Caki2 (cell line): ENCODE measurements at regions not wholly inside any gene's neighbourhood (a gene's known extent, or its start where the extent isn't known, plus 50 kb on each side); places are given as distances from the start of the nearest gene placed in this dataset.

ENCODE experiments used
- DNase-seq: peaks from one replicate; pipeline ENCODE4 v3.0.0-alpha.2; 2015; ENCODE audit warnings: low read depth
- in situ Hi-C: cut with HindIII; loops from 2 replicates; pipeline ENCODE4 v1.10.0; 2016; ENCODE audit warnings: low sequenced_read_pairs, low pct_unique_long_range_greater_than_20kb, mixed read lengths

DNA sequence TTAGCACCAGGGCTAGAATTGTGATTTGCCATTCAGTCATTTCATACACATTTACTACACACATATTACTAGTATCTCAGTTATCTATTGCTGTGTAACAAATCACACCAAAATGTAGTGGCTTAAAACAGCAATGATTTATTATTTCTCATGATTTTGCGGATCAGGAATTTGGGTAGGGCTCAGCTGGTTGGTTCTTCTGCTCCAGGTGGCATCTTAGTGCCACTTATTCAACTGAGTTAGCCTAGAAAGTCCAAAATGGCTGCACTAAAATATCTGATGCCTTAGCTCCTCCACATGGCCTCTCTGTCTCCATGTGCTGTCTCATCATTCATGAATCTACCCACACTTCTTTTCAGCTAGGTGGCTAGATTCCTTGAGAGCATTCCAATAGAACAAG lies 107.1 kb downstream of the ZFP36L2 start:
- in situ Hi-C loops = no loop called here
- no peak for DNase-seq

DNA sequence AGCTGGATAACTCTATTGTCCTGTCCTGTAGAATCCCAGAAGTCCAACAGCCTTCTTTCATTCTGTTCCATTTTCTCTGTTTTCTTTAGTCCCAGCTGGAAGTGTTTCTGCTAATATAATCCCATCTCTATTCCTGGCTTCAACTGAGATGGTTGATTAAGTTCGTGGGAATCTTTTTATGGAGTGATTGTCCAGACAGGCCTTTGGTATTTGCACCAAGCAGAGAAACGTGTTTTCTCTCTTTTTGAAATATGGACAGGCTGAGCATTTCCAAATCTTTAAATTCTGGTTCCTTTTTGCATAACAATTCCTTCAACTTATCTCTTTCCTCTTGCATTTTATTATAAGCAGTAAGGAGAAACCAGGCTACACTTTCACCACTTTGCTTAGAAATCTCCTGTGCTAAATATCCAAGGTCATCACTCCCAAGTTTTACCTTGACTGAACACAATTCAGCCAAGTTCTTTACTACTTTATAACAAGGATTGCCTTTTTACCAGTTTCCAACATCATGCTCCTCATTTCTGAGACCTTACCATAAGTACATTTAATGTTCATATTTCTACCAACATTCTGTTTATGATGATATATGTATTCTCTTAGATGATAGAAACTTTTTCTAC lies 108.8 kb downstream of the ZFP36L2 start:
- in situ Hi-C loops = no loop called here
- DNase-seq = no peak

DNA sequence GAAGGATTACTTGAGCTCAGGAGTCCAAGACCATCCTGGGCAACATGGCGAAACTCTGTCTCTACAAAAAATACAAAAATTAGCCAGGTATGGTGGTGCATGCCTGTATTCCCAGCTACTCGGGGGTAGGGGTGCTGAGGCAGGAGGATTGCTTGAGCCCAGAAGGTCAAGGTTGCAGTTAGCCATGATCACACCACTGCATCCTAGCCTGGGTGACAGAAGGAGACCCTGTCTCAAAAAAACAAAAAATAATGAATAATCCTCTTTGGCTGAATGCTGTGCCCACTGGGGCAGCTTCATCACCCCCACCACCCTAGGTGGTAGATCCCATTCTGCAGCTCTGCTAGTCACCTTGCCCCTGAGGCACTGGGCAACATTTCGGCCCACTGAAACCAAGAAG lies 109.4 kb downstream of the ZFP36L2 start:
- no peak for DNase-seq
- in situ Hi-C loops = no loop called here

DNA sequence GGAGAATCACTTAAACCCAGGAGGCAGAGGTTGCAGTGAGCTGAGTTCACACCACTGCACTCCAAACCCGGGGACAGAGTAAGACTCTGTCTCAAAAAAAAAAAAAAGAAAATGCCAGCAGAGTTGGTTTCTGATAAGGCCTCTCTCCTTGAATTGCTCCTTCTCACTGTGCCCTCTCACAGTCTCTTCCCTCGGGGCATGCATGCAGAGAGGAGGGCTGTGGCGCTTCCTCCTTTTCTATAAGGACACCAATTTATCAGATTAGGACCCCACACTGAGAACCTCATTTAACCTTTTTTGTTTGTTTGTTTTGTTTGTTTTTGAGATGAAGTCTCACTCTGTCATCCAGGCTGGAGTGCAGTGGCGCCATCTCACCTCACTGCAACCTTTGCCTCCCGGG lies 110.5 kb downstream of the ZFP36L2 start:
- no peak for DNase-seq
- in situ Hi-C loops = no loop called here

DNA sequence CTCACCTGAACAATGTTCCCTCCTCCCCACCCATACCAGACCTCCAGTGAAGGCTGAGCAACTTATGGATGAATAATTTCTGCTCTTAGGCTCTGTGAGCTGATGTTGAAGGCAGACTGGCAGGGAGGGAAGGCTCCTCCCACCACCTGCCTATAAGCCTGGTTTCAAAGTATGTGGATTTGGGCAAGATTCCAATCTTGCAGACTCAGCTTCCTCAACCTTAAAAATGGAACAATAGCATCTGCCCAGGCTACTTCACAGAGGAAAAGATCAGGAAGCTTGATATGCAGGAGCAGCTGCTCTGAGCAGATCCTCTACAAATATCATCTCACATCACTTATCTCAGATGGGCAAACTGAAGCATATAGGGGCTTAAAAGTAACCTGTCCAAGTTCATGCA lies 112.2 kb downstream of the ZFP36L2 start:
- peak; percentile 21 for DNase-seq
- in situ Hi-C loops = no loop called here

DNA sequence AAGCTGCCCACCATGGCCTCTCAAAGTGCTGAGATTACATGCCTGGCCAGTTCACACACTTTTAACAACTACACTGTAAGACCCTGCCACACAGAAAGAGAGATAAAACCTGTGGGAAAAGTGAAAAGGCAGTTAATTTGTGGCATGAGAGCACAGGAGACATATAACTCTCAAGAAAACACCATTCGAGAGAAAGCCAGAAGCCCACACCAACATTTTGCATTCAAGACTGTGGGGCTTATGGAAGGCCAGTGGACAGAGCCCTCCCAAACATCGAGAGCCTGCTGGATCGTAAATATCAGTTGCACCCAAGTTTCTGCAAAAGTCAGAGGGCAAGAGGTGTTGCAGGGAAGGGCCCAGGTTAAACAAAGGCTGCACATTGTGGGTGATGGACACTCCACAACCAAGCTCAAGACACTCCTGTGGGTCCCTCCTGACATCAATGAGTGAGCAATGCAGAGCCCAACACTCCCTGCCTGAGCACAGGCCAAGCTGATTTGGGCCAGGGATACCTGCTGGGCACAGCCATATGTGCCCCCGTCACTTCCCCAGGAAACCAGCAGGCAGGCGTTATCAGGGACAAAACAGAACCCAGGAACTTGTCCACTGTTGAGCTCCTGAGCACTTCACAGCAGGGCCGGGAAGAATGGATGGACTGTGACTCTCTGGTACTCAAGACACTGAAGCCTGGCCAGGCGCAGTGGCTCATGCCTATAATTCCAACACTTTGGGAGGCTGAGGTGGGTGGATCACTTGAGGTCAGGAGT lies 114.4 kb downstream of the ZFP36L2 start:
- in situ Hi-C loops = no loop called here
- DNase-seq = no peak

DNA sequence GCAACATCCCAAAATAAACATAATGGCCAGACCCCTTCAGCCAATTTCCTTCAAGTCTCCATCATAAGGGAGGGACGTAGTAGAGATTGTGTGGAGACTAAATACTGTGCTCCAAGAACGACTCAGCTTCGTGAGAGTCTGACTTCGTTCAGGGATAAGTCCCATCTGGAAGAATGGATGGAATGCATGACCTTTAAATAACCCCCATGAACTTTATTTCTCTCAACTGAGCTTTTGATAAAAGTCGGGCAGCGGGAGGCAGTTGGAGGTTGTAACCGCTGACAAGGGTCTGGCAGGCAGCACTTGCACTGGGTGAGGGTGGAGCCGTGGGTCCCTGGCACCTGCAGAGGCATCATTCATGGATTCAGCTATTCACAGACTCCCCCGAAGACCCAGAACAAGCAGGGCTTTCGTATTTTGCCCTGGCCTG lies 115.9 kb downstream of the ZFP36L2 start:
- in situ Hi-C loops = no loop called here
- DNase-seq = peak; percentile 36

DNA sequence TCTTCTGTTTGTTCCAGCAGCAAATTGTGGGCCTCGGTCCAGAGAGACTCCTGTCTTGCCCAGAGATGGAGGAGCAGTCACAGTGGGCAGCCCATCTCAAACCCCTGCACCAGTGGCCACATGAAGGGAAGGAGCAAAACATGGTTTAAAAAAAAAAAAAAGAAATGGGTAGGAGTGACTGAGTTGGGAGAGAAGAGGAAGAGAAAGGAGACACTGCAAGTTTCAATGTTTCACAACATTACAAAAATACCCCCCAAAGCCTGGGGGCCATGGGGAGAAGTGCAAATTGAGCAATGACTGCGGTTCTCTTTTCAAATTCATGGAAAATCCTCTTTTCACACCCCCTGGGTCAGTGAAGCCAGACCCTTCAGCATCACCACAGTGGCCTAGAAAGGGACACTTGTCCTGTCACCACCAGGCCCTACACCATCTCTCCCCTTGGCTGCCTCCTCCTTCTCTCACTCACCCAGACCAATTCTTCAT lies 117.1 kb downstream of the ZFP36L2 start:
- DNase-seq = no peak
- in situ Hi-C loops = no loop called here

DNA sequence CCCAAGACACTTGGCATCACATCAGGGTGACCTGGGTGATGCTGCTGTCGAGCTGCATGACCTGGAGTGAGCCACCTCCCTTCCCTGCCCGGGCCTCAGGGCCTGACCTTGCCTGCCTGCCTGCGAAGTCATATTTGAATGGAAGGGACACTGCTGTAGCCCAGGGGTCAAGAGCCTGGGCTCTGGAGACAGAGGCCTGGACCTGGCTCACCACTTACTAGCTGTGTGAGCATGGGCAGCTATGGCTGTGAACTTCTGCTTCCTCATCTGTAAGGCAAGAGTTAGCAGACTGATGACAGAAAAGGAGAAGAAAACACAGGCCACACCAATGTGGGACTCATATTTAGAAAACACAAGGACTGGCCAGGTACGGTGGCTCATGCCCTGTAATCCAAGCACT lies 118.7 kb downstream of the ZFP36L2 start:
- in situ Hi-C loops = no loop called here
- DNase-seq = no peak

DNA sequence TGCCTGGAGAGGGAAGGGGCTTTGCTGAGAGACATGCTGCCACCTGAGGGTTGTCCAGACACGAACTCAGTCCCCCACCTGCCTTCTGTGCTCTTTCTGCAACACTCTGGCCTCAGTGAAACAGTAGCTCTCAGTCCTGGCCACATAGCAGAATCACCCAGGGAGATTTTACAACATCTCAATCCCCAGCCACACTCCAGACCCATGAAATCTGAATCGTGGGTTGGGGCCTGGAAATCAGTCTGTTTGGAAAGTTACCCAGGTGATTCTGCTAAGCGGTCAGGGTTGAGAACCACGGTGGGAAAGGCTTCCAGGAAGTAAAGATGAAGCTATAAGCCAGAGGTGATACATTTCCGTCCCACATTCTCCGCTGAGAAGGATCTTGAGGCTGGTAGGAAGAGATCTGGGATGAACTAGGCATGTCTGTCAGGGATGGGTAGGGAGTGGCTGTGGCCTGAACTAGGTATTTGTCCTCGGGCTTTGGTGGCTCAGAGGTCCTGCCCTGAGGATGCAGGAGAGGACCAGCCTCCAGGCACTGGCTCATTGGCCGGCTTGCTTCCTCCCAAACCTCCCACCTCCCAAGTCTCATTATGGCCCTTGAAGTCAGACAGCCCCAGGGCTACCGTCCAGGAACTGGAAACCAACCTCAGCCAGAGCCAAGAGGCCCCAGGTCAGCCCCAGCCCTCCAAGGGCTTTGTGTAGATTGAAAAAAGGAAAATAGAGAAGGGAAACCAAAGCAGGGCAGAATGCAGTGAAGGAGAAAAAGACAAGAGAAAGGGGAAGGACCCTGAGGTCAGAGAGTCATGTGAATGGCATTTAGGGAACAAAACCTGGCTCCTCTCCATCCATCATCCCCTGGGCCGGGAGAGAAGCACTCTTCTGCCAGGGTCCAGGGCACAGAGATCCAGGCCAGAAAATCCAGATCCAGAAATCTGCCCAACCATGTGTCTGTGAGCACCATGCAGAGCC lies 119.6 kb downstream of the ZFP36L2 start:
- DNase-seq = no peak
- in situ Hi-C loops = no loop called here

DNA sequence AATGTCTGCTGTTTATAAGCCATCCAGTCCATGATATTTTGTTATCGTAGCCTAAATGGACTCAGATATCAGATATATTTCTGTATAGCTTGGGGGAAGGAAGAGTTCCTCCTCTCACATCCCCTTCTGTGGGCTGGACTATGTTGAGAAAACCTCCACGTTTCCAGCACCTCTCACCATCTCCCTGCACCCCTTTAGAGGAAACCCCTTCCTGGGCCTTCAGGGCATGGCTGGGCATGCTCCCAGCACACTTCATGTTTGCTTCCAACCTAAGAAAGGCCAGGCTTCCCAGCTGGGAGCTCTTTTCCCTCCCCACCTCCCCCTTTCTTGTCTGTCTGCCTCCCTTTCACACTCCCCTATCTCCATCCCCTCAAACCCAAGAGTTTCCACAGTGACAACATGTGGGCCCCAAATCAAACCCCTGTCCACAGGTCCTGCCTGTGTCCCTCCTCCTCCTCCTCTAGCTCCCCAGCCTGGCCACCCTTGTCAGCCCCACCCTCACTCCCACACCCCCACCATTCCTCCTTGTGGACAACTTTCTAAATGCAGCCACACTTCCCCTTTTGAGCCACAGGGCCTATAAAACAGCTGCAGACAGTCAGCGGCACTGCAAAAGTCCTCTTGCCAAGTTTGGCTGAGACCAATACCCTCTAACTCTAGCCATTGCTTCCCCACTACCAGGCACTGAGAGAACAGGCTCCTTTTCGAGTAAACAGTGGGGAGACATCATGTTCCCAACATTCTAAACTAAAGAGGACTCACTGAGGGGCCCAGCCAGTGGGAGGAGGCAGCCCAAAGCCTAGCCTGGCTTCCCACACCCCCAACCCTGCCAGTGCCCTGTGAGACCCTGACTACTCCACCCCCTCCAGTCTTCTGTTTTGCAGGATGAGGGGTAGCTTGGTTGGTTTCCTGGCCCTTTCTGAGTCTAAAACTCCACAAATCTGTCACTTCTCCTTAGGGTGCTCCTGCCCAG lies 120.5 kb downstream of the ZFP36L2 start:
- in situ Hi-C loops = no loop called here
- no peak for DNase-seq

DNA sequence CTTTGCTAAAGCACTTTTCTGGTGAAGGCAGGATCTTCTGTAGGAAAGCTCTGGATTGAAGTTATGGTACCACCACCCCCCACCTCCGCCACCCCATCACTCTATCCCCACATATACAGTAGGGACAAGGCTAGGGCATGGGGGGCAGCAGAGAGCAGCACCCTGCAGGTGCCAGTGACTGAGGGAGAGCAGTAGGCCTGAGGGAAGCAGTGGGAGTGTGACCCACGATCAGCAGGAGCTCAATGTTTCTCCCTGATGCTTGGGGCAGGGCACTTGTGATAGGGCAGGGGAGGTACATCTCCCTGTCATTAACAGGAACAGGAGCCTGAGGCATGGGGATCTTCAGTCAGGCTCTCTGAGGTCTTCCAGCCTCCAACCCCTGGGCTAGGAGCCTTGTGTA lies 121.6 kb downstream of the ZFP36L2 start:
- DNase-seq = no peak
- in situ Hi-C loops = no loop called here

DNA sequence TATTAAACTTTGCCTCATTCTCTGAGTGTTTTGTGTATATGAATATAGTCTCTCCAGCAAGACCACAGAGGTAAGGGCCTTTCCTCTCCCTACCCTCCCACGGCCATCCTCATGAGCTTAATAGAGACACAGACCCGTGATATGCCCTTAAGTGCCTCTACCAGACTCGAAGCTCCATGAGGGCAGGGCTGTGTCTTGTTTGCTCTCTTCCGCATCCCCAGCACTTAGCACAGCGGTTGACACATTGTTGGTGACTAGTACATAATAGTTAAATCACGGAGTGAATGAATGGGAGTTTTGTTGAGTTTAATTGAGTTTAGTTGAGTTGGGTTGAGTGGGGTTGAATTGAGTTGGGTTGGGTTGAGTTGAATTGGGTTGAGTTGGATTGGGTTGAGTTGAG lies 122.3 kb downstream of the ZFP36L2 start:
- DNase-seq = no peak
- in situ Hi-C loops = no loop called here

DNA sequence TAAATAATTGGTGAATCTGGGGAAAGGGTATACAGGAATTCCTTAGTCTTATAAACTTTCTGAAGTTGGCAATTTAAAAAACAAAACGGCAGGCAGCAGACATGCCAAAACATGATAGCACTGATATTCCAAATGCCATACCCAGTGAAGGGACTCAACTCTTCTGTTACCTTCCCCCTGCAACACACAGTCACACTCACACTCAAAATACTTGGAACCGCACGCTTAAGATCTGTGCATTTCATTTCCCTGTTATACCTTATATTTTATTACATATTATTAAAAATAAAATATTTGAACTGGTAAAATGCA lies 123.4 kb downstream of the ZFP36L2 start:
- no peak for DNase-seq
- in situ Hi-C loops = no loop called here

DNA sequence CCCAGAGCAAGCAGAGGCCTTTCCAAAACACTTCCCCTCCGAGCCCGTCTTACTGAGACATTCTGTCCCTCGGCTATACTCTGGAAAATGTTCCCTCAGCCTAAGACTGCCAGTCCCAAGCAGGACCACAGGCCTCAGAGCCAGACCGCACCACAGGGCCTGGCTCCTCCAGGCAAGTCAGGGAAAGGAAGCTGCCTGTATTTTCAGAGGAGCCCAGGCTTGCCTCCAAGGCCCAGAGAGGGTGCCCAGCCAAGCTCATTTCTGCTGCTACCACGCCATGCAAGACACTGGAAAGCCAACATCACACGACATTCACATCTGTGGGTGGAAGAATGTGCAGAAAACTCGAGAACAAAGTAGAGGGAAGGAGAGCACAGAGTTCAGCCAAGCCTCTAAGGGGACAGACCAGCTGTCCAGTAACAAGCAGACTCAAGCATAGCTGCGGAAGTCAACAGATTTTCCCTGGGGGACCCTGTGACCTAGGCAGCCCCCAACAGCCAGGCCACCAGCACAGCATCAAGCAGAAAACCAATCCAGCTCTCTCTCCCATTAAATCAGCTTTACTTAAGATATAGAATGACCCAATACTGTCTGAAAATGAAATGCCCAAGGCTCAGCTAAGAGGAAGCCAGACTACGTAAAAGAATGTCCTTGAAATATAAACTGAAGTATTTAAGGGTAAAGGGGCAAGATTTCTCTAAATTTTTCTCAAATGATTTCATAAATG lies 123.9 kb downstream of the ZFP36L2 start:
- in situ Hi-C loops = no loop called here
- no peak for DNase-seq

DNA sequence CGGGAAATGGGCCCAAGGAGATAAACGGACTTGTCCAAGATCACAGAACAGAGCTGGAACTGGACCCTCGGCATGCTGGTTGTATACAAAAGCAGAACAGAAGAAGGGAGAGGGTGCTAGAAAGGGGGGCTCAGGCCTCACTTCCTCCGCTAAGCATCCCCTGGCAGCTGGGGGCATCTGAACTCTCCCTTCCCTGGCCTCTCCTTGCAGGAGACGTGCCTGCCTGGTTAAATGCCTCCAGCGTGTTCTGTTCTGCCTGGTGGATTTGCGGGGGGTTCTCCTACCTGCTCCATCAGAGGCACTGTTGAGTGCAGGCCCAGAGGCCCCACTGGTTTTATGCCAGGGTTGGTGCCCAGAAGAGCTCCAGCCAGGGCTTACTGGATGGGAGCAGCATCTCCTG lies 124.7 kb downstream of the ZFP36L2 start:
- in situ Hi-C loops = no loop called here
- DNase-seq = no peak

DNA sequence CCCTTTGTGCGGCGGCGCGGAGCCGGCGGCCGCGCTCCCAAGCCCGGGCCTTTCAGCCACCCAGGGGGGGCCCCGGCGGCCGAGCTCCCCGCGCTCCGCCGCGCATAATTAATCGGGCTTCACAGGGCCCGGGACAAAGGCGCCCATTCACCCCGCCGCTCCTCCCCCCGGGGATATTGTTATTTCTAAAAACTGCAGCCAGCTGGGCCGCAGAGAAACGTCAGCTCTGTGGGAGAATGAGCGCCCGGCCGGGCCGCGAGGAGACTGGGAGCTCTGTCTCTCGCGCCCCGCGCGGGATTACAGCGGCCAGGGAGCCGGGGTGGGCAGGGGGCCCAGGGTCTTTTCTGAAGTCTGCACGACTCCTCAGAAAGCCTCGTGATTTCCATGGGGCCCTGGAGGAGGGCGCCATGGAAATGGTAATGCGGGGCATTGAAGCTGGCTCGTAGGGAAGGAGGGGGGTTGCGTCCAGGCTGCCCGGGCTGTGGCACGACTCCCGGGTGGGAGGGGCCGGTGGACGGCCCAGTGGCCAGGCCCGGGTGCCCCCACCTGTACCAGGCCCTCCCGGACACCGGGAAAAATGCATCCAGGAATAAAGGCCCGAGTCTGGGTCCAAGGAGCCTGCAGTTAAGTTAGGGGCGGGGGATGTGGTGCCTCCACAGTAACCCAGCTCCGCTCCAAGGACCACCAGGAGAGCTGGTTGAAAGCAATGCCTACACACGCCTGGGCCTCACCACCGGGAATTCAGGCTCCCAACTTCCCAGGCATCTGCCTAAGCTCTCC lies 125.3 kb downstream of the ZFP36L2 start:
- DNase-seq = no peak
- in situ Hi-C loops = no loop called here
